CD4-positive, alpha-beta T cell treated with Interleukin-17A for 1 hour (primary cell): ENCODE measurements at regions not wholly inside any gene's neighbourhood (a gene's known extent, or its start where the extent isn't known, plus 50 kb on each side); places are given as distances from the start of the nearest gene placed in this dataset.

Experiments
- DNase-seq: peaks from one replicate; pipeline ENCODE4 v3.0.0-alpha.2; 2020

DNA sequence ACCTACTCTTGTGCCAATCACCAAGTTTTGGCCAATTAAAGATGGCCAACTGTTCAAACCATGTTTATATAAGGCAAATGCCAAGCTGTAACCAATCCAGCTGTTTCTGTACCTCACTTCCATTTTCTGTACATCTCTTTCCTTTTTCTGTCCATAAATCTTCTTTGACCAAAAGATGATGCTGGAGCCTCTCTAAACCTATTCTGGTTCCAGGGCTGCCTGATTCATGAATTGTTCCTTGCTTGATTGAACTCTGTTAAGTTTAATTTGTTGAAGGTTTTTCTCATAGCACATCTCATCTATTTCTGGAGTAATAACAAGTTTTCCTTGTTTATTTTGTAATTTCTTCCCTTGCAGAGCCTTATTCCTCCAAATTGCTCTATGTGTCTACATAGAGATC lies 115.3 kb upstream of the SMAD3 start:
- DNase-seq = no peak

DNA sequence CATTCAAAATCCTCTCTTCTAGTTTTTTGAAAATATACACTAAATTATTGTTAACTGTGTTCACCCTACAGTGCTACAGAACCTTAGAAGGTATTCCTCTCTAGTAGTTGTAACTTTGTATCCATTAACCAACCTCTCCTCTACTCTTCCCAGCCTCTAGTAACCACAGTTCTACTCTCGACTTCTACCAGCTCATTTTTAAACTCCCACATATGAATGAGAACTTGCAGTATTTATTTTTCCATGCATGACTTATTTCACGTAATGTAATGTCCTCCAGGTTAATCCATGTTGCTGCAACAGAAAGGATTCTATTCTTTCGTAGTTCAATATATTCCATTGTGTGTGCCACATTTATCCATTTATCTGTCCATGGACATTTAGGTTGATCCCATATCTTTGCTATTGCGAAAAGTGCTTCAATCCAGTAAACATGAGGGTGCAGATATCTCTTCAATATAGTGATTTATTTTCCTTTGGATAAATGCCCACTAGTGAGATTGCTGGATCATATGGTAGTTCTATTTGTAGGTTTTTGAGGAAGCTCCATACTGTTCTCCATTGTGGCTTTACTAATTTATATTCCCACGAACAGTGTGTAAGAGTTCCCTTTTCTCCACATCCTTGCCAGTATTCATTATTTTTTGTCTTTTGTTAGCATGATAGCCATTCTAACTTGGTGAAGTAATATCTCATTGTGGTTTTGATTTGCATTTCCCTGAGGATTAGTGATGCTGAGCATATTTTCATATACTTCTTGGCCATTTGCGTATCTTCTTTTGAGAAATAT lies 113.7 kb upstream of the SMAD3 start:
- DNase-seq = no peak

DNA sequence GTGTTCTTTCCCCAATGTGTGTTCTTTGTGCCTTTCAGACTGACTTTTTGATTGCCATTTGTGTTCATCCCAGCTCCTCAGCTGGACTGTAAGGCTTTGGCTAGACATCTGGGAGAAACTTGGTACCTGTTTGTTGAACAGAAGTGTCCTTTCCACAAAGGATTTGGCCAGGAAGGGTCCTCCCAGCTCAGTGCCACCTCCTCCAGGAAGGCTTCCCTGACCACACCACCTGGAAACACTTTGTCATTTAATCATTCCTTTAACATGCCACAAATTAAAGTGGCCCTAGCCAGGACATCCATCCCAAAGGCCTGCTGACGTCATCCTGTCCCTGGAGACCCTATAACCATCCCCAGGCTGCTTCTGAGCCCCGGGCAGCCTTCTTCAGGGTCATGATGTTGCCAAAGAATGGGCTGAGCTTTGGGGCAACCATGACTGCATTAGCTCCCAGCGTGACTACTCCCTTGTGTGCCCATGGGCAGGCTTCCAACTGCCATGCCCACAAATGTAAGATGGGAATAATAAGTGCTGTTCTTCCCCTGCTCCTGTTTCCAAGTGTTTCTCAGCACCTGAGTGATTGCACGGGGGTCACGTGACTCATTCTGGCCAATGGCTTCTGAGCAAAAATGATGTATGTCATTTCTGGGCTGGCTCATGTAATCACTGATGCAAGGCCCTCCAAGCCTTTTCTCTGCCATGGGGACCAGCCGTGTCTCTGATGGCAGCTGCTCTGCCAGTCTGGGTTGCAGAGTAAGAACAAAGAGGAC lies 112.5 kb upstream of the SMAD3 start:
- DNase-seq = no peak

DNA sequence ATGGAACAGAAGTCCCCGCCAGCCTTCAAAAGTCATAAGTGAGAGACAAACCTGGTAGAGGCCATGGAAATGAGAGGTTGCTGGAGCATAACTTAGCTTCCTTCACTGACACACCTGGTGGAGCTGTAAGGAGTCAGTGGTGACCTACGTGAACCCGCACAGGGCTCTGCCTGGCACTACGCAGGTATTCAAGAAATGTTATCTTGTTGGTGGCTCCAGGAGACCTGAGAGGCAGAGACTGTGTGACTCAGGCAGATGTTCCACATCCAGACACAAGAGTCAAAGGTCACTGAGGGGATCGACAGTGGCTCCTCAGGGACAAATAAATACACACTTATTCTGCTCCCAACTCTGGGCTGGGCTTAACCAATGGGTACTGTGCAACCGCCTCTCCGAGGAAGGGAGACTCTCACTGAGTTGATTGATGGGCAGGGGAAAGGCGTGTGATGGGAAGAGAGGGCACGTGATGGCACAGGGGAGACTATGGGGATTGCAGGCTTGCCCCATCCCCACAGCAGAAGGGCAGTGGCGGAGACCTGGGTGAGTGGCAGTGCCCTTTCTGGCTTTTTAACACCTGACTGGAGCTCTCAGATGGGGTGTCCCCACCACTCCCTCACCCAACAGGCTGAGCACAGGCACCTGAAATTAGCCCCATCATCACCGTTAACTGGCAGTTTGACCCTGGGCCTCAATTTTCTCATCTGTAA lies 111.7 kb upstream of the SMAD3 start:
- no peak for DNase-seq

DNA sequence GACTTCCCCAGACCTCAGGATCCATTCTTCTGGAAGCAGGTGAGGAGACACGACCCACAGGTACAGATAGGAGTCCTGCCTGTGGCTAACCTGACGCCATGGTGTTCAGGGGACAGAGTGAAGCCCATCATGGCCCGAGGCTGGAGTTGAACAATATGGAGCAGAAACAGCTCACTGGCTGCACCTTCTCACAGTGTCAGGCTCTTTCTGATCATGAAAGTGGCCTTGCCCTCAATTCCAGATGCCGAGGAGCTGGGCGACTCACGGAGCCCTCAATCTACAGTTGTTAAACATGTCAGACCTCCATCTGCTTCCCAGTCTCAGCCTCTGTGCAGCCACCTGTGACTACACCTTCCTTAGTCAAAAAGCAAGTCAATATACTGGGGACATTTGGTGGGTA lies 110.8 kb upstream of the SMAD3 start:
- no peak for DNase-seq

DNA sequence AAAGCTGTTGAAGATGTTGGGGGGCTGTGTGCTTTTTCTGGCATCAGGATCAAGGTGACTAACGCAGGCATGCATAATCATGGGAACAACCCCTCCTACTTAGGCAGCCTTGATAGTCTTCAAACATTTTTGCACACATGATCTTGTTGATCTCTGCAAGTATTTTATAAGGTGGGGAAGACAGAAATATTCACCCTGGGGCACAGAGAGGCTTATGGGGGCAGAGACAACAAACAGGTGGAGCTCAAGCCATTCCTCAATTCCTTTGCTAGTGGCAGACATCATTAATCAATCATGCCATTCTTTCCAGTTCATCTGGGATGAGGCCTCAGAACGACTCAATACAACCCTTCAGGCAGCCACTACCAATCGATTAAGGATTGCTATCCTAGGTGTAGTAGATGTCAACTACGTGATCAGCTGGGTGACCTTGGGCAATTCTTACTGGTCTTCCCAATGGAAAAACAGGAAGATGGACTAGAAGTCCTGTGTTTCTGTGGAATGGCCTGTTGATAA lies 110.3 kb upstream of the SMAD3 start:
- no peak for DNase-seq

DNA sequence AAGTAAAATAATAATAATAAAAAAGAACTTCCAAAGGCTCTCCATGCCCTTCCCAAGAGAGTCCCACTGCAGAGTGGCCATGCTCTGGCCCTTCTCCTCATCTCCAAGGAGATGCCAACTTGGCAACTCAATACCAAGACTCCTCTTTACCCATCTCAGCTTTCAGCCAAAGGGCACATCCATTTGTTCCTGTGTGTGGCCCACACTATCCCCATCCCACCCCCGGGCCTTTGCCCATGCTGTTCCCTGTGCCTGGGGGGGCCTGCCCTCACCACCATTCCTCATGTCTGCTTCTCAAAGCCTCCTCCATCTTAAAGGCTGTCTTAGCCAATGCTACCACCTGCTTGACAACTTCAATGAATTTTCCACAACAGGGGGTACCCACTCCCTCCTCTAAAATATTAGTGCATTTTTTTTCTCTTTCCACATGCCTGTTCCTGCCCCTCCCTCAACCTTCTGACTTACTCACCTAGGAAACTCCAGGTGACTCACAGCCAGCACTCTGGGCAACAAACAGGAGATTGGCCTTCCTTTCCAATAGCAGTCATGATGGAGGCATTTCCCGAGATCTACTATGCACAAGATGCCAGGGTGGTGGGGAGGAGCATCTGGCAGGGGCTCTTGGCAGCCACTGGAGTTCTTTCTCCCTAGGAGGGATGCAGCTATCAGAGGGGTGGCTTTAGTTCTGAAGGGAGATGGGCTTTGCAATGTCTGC lies 109.4 kb upstream of the SMAD3 start:
- no peak for DNase-seq

DNA sequence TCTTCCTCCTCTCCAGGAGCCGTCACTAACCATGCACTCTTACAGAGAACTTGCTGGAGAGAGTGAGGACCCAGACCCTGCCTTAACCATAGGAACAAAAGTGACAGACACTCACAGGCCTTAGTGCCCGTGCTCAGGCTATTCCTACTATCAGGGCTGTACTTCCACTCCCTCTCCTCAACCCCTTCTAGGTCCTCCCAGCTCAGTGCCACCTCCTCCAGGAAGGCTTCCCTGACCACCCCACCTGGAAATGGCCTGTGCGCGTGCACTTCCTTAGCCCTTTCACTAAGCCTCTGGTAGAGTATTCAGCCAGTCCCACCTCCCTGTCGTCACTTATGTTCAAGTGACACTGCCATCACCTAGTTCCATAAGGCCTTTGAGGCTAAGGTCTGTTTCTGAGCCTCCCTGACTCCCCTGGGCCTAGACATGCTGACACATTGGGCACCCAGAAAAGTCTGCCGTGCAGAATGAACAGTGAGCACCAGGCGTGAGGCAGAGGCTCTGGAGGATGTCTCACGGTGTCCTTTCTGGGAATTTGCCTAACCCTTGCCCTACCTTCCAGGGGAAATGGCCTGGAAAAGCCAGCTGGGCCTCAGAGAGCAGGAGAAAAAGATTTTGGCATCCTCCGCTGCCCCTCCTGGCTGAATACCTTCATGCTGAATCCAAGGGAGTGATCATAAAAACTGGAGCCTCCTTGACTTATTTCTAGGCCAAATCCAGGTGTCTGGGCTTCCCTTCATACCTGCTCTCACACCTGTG lies 108.6 kb upstream of the SMAD3 start:
- DNase-seq = no peak

DNA sequence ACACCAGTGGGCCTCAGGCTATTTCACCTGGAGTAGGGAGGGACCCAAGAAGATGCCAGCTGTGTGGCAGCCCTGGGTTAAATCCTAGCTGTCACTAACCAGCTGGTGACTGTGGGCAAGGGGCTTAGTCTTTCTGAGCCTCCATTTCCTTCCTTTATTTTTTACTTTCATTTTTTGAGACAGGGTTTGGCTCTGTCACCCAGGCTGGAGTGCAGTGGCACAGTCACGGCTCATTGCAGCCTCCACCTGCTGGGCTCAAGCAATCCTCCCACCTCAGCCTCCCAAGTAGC lies 108.0 kb upstream of the SMAD3 start:
- no peak for DNase-seq

DNA sequence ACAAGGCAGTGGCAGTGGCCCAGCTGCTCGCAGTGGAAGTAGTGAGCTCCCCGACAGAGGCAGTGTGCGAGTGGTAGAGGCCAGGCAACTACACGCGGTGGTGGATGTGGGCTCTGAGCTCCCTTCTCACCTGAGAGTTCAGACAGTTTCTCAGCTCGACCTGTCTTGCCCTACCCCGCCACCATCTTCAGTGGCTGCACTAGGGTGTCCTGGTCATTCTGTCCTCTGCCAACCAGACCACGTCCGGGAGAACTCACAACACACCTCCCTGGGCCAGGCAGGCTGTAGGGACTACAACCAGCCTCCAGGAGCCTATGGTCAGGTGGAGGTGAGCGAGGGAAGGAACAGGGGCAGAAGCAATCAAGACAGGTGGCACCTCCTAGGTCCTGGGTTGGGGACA lies 106.3 kb upstream of the SMAD3 start:
- no peak for DNase-seq

DNA sequence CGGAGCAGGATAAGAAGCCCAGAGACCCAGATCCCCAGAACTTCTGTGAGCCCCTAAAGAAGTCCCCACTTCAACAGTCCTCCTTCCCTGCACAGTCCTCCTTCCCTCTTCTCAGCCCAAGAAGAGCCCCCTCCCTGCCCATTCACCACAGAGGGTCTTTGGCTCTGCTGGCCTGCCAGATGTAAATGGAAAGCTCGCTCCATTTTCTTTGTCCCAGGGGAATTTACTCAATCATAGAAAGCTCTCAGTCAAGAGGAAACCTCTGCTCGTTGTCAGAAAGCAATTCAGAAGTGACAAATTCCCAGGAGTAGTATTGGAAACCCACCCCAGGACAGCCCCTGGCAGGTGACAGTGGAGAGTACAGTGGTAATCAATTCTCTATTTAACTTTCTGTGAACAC lies 105.5 kb upstream of the SMAD3 start:
- no peak for DNase-seq

DNA sequence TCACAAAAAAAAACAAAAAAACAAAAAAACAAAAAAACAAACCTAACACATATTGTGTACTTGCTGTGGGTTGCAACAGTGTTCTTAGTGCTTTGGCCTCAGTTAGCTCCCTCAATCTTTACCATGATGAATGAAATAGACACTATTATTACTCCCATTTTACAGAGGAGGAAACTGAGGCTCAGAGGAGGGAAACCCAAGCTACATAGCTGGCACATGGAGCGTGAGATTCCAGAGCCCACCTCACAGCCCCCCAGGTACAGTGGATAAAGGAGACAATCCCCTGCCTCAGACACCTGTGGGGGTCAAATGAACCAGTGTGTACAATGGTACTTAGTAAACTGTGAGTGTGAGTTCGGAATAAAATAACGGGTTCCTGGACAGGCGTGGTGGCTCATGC lies 104.9 kb upstream of the SMAD3 start:
- no peak for DNase-seq

DNA sequence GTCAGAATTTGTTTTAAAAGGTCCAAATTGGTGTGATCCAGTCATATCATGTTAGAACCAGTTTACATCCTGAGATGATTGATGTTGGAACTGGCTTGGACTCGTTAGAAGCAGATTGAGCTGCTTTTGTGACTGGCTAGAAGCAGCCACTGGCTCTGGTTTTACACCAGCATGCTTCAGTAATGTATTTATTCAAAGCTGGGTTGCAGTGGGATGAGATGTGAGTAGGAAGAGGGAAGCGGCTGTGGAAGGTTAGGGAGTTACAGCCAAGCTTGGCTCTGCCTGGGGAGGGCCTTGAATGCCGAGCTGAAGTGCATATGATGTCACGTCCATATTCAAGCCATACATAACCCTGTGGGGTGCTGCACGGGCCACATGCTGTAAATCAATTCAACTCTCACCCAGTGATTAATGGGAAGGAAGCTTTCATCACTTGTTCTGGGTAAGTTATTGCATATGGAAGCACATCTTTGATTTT lies 104.0 kb upstream of the SMAD3 start:
- no peak for DNase-seq

DNA sequence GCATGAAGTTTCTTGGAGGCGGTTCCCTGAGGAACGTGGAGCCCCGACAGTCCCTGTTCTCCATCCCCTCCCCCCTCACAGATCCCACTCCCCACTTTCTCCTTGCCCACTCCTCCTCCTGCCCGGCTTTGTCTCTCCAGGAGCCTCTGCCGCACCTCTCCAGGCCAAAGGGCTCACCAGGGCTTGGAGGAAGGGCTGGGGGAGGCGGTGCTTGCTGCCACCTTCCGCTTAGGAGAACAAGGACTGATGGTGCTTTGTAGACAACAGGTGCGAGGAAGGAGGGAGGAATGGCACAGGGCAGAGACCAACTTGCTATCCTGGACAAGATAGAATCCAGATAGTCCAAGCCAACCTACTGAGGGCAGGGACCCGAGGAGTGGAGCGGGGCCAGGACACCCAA lies 103.5 kb upstream of the SMAD3 start:
- no peak for DNase-seq

DNA sequence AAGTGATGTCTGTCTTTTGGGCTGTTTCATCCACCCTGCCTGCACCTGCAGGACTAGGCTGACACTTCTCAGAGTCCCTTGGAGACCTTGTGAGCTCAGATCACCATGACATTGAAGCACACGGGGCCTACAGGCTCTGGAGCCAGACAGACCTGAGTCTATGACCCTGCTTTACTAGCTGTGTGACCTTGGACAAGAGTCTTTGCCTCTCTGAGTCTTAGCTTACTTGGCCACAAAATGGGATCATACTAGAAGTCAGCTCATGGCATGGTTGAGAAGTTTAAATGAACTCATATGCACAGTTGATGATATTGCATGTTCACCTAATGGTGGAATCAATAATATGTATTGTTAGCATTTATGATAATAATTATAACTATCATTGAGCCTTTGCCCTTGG lies 102.9 kb upstream of the SMAD3 start:
- no peak for DNase-seq

DNA sequence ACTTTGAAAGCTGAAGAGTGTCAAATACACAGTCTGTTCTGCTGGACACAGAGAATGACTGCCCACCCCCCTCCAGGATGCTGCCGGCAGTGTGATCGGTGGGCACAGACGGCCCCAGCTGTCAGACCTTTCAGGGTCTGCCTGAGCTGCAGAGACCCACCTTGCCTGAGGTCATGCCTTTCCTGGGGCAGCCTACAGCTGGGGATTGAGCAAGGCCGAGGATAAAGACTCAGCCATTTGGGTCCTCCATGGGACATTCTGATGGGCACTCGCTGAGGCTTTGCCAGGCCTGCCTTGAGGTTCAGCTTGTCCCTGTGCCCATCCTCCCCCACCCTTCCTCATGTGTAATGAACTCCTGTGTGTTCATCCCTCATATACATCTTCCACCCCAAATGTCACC lies 102.3 kb upstream of the SMAD3 start:
- DNase-seq = no peak

DNA sequence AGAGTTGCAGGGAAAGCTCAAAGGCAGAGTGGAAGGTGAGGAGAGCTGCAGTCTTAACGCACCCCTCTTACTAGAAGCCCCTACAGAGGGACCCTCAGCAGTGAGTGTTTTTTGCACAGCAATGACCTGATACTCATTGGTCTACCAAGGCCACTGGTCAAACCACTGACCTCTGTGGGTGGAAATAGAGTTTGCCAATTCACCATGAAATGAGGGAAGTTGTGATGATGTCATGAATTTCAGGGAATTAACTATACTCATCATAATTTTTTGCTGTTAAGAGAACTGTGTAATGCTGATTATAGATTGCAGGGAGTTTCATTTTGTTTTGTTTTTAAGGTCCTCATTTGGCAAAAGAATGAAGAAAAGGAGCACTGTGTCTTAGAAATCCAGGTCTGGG lies 101.7 kb upstream of the SMAD3 start:
- no peak for DNase-seq

DNA sequence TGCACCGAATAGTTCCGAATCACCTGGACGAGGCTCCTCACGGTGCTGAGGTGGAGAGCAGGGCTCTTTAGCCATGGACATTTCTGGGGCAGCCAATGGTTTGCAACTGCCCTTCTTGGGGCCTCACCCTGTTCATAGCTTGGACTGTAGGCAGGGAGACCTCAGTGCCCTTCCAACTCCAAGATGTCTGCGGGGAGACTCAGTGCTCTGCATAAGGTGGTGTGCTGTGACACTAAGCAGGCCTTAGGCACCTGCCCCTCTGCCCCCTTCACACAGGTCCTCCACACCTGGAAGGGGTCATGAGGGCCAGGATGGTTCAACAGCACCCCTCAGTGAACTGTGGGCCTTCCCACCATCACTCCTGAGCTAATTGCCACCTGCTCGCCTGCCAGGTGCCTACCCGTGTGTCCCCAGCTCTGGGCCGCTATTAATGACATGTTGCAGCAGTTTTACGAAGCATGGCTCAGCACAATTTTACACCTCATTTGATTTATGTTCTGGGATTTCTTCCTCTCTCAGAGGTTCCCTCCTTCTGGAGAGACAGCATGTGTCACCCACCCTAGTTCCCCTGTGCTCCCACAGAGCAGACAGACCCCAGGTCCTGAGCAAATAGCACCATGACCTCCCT lies 101.2 kb upstream of the SMAD3 start:
- no peak for DNase-seq

DNA sequence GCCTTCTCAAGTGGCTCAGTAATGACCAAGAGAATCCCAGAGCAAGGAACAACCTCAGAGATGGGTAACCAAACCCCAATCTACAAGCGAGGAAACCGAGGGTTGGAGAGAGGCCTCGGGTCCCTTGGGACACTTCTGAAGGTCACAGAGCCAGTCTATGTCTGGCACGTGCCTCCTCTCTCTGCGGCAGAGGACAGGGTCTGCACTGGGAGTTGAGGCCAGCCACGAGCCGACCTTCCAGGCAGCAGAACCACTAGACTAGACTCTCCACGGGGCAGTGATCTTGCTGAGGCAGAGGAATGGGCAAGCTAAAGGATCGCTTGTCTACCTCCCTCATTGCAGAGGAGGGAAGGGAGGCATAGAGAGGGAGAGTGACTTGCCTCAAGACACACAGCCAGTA lies 100.6 kb upstream of the SMAD3 start:
- no peak for DNase-seq

DNA sequence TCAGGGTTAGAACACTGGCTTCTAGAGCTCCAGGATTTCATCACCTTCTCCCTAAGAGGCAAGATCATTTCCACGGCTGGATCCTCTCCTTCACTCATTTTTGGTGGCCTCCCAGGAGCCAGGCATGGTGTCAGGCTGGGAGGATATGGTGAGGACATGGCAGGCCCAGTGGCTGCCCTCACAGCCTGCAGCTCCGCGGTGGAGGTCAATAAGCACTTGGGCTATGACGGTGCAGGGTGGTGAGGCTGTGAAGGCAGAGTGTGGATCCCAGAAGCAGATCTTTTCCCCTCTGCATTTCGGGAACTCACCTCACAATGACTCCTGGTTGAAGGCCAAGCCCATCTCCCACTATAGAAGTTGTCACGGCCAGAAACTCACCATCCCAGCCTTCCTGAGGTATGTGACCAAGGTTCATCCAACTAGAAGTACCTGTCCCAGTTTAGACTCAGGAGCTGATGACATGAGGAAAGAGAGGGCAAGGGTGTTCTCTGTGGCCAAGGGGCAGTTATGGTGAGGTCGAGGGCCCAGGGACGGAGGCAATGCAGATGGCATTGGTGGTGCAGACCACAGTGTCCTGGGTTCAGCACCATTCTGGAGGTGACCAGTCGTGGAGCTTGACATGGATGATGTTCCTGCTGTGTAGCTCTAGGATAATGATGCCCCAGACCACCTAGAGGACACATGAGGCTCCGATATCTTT lies 100.1 kb upstream of the SMAD3 start:
- no peak for DNase-seq

DNA sequence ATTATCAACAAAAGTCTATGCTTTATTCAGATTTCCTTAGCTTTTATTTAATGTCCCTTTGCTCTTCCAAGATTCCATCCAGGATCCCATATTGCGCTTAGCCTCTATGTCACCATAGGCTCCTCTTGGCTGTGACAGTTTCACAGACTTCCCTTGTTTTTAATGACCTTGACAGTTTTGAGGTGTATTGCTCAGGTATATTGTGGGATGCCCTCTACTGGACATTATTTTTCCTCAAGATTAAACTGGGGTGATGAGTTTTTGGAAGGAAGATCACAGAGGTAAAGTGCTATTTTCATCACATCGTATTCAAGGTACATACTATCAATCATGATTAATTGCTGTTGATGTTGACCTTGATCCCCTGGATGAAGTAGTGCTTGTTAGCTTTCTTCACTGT lies 99.1 kb upstream of the SMAD3 start:
- peak; percentile 30 for DNase-seq
